ENCODE measurements at regions not wholly inside any gene's neighbourhood (a gene's known extent, or its start where the extent isn't known, plus 50 kb on each side); places are given as distances from the start of the nearest gene placed in this dataset.

- H3K36me3 ChIP-seq: no peaks in the 10 kb centered on the region
- no peak overlapping the region for H3K4me3 ChIP-seq
- H3K27me3 ChIP-seq: no peaks in the 10 kb centered on the region
- H3K9me3 ChIP-seq: peaks cover 33% of the 10 kb centered on the region
- no peak for DNase-seq
These were observed 74.8 kb downstream of the ETS2 start for GRCh38 chr21:38880577-38880966.

- no peaks in the 10 kb centered on the region for H3K36me3 ChIP-seq
- peaks cover 31% of the 10 kb centered on the region for H3K9me3 ChIP-seq
- H3K4me3 ChIP-seq: no peak overlapping the region
- no peaks in the 10 kb centered on the region for H3K27me3 ChIP-seq
- no peak for DNase-seq
These were observed 74.3 kb downstream of the ETS2 start for GRCh38 chr21:38879912-38880576.

- no peak for DNase-seq
- peaks cover 31% of the 10 kb centered on the region for H3K9me3 ChIP-seq
- no peak overlapping the region for H3K4me3 ChIP-seq
- no peaks in the 10 kb centered on the region for H3K36me3 ChIP-seq
- H3K27me3 ChIP-seq: no peaks in the 10 kb centered on the region
These were observed 72.8 kb downstream of the ETS2 start for GRCh38 chr21:38878379-38879179.

- Histone ChIP-seq H3K27me3 (no peaks in the 10 kb centered on the region), H3K9me3 (peaks cover 21% of the 10 kb centered on the region), H3K4me3 (no peak overlapping the region), H3K36me3 (no peaks in the 10 kb centered on the region)
- DNase-seq: no peak
These were observed 70.2 kb downstream of the ETS2 start for GRCh38 chr21:38875694-38876492.
